Smooth muscle cell (in vitro differentiated cells): ENCODE measurements at regions not wholly inside any gene's neighbourhood (a gene's known extent, or its start where the extent isn't known, plus 50 kb on each side); places are given as distances from the start of the nearest gene placed in this dataset.

Experiments used
- DNase-seq: peaks from one replicate; lab custom pipeline; 2025; ENCODE audit not compliant: unreplicated experiment; lab: John Stamatoyannopoulos, UW
- H2AFZ ChIP-seq: fragments of 200-600 bp; sonication (generic); 2 replicates; pipeline ENCODE4 v1.6.0; 2016; ENCODE audit warnings: antibody characterized with exemption, low read depth, mild to moderate bottlenecking
- H3F3A ChIP-seq: fragments of 200-600 bp; sonication (generic); 2 replicates; pipeline ENCODE4 v1.6.0; 2017; ENCODE audit warnings: antibody characterized with exemption, low read depth
- H3K27ac ChIP-seq: fragments of 200-600 bp; sonication (generic); 2 replicates; pipeline ENCODE4 v1.5.1; 2016; ENCODE audit warnings: low read depth, mild to moderate bottlenecking
- H3K27me3 ChIP-seq: fragments of 200-600 bp; sonication (generic); 2 replicates; pipeline ENCODE4 v1.6.1; 2016; ENCODE audit warnings: low read depth, mild to moderate bottlenecking
- H3K36me3 ChIP-seq: fragments of 200-600 bp; sonication (generic); 2 replicates; pipeline ENCODE4 v1.5.1; 2016; ENCODE audit warnings: low read depth
- H3K4me1 ChIP-seq: fragments of 200-600 bp; sonication (generic); 2 replicates; pipeline ENCODE4 v1.5.1; 2016; ENCODE audit warnings: low read depth
- H3K4me2 ChIP-seq: fragments of 200-600 bp; sonication (generic); 2 replicates; pipeline ENCODE4 v1.6.0; 2016; ENCODE audit warnings: mild to moderate bottlenecking
- H3K4me3 ChIP-seq: fragments of 200-600 bp; sonication (generic); 2 replicates; pipeline ENCODE4 v1.5.1; 2016; ENCODE audit warnings: mild to moderate bottlenecking
- H3K79me2 ChIP-seq: fragments of 200-600 bp; sonication (generic); 2 replicates; pipeline ENCODE4 v1.6.0; 2016; ENCODE audit warnings: low read depth, mild to moderate bottlenecking
- H3K9ac ChIP-seq: fragments of 200-600 bp; sonication (generic); 2 replicates; pipeline ENCODE4 v1.6.0; 2016; ENCODE audit warnings: low read depth
- H3K9me3 ChIP-seq: fragments of 200-600 bp; sonication (generic); replicated peaks from 2 replicates; pipeline ENCODE4 v1.5.1; 2016; ENCODE audit warnings: low read depth
- H4K20me1 ChIP-seq: fragments of 200-600 bp; sonication (generic); 2 replicates; pipeline ENCODE4 v1.6.0; 2016; ENCODE audit warnings: low read depth
- WGBS: methylation state at CpG from one replicate; pipeline ENCODE4 v1.1.7; 2016; ENCODE audit warnings: low lambda C conversion rate; 5-methylcytosine and 5-hydroxymethylcytosine counted together
- TF ChIP-seq, protein P1 (sequence below): fragments of 200-600 bp; sonication (generic); IDR thresholded peaks from 2 replicates; pipeline ENCODE4 v1.5.1; 2017; ENCODE audit warnings: borderline replicate concordance, mild to moderate bottlenecking, antibody characterized with exemption; ENCODE audit not compliant: insufficient read depth, poor library complexity, severe bottlenecking

DNA sequence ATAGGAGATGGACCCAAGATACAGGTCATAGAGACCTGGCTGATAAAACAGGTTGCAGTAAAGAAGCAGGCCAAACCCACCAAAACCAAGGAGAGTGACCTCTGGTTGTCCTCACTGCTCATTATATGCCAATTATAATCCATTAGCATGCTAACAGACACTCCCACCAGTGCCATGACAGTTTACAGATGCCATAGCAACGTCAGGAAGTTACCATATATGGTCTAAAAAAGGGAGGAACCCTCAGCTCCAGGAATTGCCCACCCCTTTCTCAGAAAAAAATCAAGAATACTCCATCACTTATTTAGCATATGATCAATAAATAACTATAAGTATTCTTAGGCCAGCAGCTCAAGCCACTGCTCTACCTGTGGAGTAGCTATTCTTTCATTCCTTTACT lies 574.7 kb upstream of the ID2 start:
- H3K4me3 ChIP-seq: no peak overlapping the region

DNA sequence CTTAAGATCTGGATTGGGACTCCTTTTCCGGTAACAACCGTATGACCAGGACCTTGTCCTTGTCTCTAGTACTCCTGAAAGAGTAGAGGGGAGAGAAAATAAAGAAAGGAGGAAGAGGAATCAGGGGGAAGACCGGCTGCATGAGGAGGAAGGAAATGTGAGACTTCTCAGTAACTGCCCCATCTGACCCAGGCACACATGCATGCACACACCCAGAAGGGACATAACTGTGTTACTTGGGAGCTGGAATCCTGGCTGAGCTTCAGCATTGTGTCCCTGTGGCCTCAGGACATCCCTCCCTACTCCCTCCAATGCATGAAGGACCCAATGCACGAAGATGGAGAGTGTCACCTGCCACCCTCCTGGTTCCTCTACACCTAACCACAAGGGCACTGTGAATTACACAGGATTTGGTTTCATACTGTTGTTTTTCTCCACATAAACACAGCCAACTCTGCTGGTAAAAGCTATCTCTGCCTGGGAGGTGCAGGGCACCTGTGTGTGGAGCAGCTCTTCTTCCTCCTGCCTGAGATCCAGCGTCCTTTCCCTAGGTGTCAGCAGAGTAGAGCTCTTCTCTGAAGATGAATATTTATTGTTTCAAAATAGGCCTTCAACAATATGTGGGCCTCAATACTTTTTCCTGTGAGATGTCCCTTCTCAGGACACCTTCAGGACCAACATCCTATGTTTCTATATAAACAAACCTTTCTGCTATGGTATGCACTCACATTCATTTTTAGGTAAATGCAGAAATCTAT lies 574.1 kb upstream of the ID2 start:
- Histone ChIP-seq H3K4me1 (no peaks in the 10 kb centered on the region), H3K27me3 (peaks cover 7% of the 10 kb centered on the region), H3K79me2 (no peaks in the 10 kb centered on the region), H3F3A (no peaks in the 10 kb centered on the region), H3K9me3 (no peaks in the 10 kb centered on the region), H4K20me1 (no peaks in the 10 kb centered on the region), H3K27ac (no peak overlapping the region), H2AFZ (no peak overlapping the region), H3K36me3 (no peaks in the 10 kb centered on the region), H3K4me2 (no peak overlapping the region), H3K9ac (no peak overlapping the region), H3K4me3 (no peak overlapping the region)
- DNase-seq: no peak
- TF ChIP-seq, protein P1, sequence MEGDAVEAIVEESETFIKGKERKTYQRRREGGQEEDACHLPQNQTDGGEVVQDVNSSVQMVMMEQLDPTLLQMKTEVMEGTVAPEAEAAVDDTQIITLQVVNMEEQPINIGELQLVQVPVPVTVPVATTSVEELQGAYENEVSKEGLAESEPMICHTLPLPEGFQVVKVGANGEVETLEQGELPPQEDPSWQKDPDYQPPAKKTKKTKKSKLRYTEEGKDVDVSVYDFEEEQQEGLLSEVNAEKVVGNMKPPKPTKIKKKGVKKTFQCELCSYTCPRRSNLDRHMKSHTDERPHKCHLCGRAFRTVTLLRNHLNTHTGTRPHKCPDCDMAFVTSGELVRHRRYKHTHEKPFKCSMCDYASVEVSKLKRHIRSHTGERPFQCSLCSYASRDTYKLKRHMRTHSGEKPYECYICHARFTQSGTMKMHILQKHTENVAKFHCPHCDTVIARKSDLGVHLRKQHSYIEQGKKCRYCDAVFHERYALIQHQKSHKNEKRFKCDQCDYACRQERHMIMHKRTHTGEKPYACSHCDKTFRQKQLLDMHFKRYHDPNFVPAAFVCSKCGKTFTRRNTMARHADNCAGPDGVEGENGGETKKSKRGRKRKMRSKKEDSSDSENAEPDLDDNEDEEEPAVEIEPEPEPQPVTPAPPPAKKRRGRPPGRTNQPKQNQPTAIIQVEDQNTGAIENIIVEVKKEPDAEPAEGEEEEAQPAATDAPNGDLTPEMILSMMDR: no peak
- 94% methylated on average over 5 of the region's 5 CpGs for WGBS

More for the DNA sequence above, 574.7 kb upstream of the ID2 start:
- Histone ChIP-seq H3K9ac (no peak overlapping the region), H3K79me2 (no peaks in the 10 kb centered on the region), H3K4me2 (no peak overlapping the region), H3K4me1 (no peaks in the 10 kb centered on the region), H3K27ac (no peak overlapping the region), H2AFZ (no peak overlapping the region), H4K20me1 (no peaks in the 10 kb centered on the region), H3F3A (no peaks in the 10 kb centered on the region), H3K36me3 (no peaks in the 10 kb centered on the region), H3K27me3 (peaks cover 7% of the 10 kb centered on the region), H3K9me3 (no peaks in the 10 kb centered on the region)
- WGBS: 79% methylated on average over 1 of the region's 1 CpG
- DNase-seq: no peak
- TF ChIP-seq, protein P1: no peak

DNA sequence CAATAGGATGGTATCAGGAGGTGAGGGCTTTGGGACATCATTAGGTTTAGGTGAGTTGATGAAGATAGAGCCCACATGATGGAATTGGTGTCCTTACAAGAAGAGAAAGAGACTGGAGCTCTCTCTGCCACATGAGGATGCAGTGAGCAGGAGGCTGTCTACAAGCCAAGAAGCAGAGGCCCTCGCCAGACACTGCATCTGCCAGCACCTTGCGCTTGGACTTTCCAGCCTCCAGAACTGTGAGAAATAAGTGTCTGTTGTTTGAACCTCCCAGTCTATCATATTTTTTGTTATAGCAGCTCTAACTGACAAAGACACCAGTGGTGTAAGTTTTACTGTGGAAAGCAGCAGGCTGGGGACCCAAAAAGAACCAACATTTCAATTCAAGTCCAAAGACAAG lies 571.1 kb upstream of the ID2 start:
- Histone ChIP-seq H3K4me3 (no peak overlapping the region), H3K36me3 (no peaks in the 10 kb centered on the region), H3K79me2 (no peaks in the 10 kb centered on the region), H3K9ac (no peak overlapping the region), H2AFZ (no peak overlapping the region), H3K27ac (no peak overlapping the region), H3K4me1 (no peaks in the 10 kb centered on the region), H3K9me3 (no peaks in the 10 kb centered on the region), H4K20me1 (no peaks in the 10 kb centered on the region), H3F3A (no peaks in the 10 kb centered on the region), H3K4me2 (no peak overlapping the region), H3K27me3 (no peaks in the 10 kb centered on the region)
- 98% methylated on average over 2 of the region's 2 CpGs for WGBS
- no peak for DNase-seq
- TF ChIP-seq, protein P1: no peak

DNA sequence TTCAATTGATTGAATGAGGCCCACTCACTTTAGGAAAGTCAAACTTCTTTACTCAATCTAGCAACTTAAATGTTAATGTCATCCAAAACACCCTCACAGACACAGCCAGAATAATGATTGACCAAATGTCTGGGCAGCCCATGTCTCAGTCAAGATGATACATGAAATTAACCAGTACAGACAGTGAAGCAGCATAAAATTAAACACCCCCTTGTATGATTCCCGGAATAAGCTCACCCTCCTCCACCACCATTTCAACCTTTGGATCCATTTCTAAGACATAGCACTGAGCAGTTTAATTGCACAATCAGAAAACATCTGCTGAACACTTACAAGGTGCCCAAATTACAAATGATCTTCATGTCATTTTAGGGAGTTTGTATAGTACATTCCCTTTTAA lies 570.7 kb upstream of the ID2 start:
- Histone ChIP-seq H3K27me3 (no peaks in the 10 kb centered on the region), H3K4me1 (no peaks in the 10 kb centered on the region), H4K20me1 (no peaks in the 10 kb centered on the region), H3K36me3 (no peaks in the 10 kb centered on the region), H3K27ac (no peak overlapping the region), H3K9me3 (no peaks in the 10 kb centered on the region), H3K4me3 (no peak overlapping the region), H2AFZ (no peak overlapping the region), H3K79me2 (no peaks in the 10 kb centered on the region), H3K9ac (no peak overlapping the region), H3F3A (no peaks in the 10 kb centered on the region), H3K4me2 (no peak overlapping the region)
- 96% methylated on average over 1 of the region's 1 CpG for WGBS
- no peak for DNase-seq
- TF ChIP-seq, protein P1: no peak
